ENCODE measurements at regions not wholly inside any gene's neighbourhood (a gene's known extent, or its start where the extent isn't known, plus 50 kb on each side); places are given as distances from the start of the nearest gene placed in this dataset.
"Not testable (repeated sequence)": the region's sequence is repeated elsewhere in the genome, so short reads cannot be mapped to it uniquely, and the experiment has no call there.

DNA sequence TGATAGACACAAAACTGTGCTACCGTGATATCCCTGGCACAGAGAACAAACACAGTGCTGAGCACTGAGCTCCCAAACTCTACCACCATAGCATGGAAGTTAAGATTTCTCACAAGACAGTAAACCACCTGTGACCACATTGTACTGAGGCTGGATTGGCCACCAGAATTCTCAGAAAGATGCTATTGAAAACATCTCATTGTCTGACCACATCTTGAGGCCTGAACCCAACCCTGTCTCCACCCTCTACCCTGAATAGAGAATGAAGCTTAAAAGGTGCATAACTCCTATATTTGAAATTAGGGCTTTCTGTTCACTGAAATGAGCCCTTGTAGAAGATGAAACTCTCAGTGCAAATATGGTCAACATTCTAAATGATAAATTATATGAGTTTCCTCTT lies 281.3 kb upstream of the NPAP1 start:
- TF ChIP-seq, protein P1, sequence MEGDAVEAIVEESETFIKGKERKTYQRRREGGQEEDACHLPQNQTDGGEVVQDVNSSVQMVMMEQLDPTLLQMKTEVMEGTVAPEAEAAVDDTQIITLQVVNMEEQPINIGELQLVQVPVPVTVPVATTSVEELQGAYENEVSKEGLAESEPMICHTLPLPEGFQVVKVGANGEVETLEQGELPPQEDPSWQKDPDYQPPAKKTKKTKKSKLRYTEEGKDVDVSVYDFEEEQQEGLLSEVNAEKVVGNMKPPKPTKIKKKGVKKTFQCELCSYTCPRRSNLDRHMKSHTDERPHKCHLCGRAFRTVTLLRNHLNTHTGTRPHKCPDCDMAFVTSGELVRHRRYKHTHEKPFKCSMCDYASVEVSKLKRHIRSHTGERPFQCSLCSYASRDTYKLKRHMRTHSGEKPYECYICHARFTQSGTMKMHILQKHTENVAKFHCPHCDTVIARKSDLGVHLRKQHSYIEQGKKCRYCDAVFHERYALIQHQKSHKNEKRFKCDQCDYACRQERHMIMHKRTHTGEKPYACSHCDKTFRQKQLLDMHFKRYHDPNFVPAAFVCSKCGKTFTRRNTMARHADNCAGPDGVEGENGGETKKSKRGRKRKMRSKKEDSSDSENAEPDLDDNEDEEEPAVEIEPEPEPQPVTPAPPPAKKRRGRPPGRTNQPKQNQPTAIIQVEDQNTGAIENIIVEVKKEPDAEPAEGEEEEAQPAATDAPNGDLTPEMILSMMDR (IDR thresholded peaks at IDR 0.05): no peak

GRCh38 chr15:24412649-24413048 lies 262.9 kb upstream of the NPAP1 start:
- H3K4me3 Mint-ChIP-seq; ATAC-seq (ENCODE audit: poor library complexity); H3K4me1 ChIP-seq (ENCODE audit: insufficient read depth, low read length); H3K27me3 ChIP-seq (ENCODE audit: control insufficient read depth in 1 of 2, insufficient read depth in 2 of 2, low read length in 2 of 2); POLR2A ChIA-PET; H3K4me3 ChIP-seq (ENCODE audit: low read length); H3K36me3 Mint-ChIP-seq (ENCODE audit: low read depth); CTCF ChIA-PET; DNase-seq; intact Hi-C loops (cut with DNase I, micrococcal nuclease); H3K27ac Mint-ChIP-seq; H3K36me3 ChIP-seq (ENCODE audit: insufficient read depth, low read length); H3K27ac ChIP-seq (ENCODE audit: low read depth in 1 of 2, low read length in 2 of 2); H3K4me1 Mint-ChIP-seq (ENCODE audit: low read depth); H3K9me3 ChIP-seq (ENCODE audit: control insufficient read depth in 1 of 2, insufficient read depth in 1 of 2, low read length in 2 of 2); H3K27me3 Mint-ChIP-seq: not testable (repeated sequence)
- peaks cover 12% of the 10 kb centered on the region for H3K9me3 Mint-ChIP-seq

More for the DNA sequence above, 281.3 kb upstream of the NPAP1 start:
- Histone ChIP-seq H3K9me3 (ENCODE audit: control insufficient read depth in 1 of 2, insufficient read depth in 1 of 2, low read length in 2 of 2) (no peaks in the 10 kb centered on the region), H3K27me3 (ENCODE audit: control insufficient read depth in 1 of 2, insufficient read depth in 2 of 2, low read length in 2 of 2) (no peaks in the 10 kb centered on the region), H3K36me3 (ENCODE audit: insufficient read depth, low read length) (no peaks in the 10 kb centered on the region), H3K4me3 (ENCODE audit: low read length) (no peak overlapping the region), H3K4me1 (ENCODE audit: insufficient read depth, low read length) (no peaks in the 10 kb centered on the region), H3K27ac (ENCODE audit: low read depth in 1 of 2, low read length in 2 of 2) (no peak overlapping the region)
- Mint-ChIP-seq H3K27me3 (no peaks in the 10 kb centered on the region), H3K4me3 (no peak overlapping the region), H3K4me1 (ENCODE audit: low read depth) (no peaks in the 10 kb centered on the region), H3K9me3 (peaks cover 7% of the 10 kb centered on the region), H3K27ac (no peak overlapping the region), H3K36me3 (ENCODE audit: low read depth) (no peaks in the 10 kb centered on the region)
- ATAC-seq (ENCODE audit: poor library complexity): no peak
- POLR2A ChIA-PET: no interaction called here
- CTCF ChIA-PET: no interaction called here
- DNase-seq: no peak
- intact Hi-C loops (cut with DNase I, micrococcal nuclease): loop anchor here in 1 of 2 experiments (5.0 kb wide), 1 partner anchor 217 kb away; no protein-coding TSS in a partner anchor

GRCh38 chr15:24426286-24427054 lies 249.1 kb upstream of the NPAP1 start:
- DNase-seq; H3K27ac Mint-ChIP-seq; POLR2A ChIA-PET; H3K4me1 ChIP-seq (ENCODE audit: insufficient read depth, low read length); ATAC-seq (ENCODE audit: poor library complexity); H3K27ac ChIP-seq (ENCODE audit: low read depth in 1 of 2, low read length in 2 of 2); intact Hi-C loops (cut with DNase I, micrococcal nuclease); H3K36me3 ChIP-seq (ENCODE audit: insufficient read depth, low read length); H3K4me1 Mint-ChIP-seq (ENCODE audit: low read depth); H3K4me3 ChIP-seq (ENCODE audit: low read length); CTCF ChIA-PET; H3K36me3 Mint-ChIP-seq (ENCODE audit: low read depth); H3K9me3 ChIP-seq (ENCODE audit: control insufficient read depth in 1 of 2, insufficient read depth in 1 of 2, low read length in 2 of 2); H3K4me3 Mint-ChIP-seq; H3K27me3 Mint-ChIP-seq; H3K9me3 Mint-ChIP-seq; H3K27me3 ChIP-seq (ENCODE audit: control insufficient read depth in 1 of 2, insufficient read depth in 2 of 2, low read length in 2 of 2): not testable (repeated sequence)

GRCh38 chr15:24427055-24427400 lies 248.5 kb upstream of the NPAP1 start:
- ATAC-seq (ENCODE audit: poor library complexity); H3K36me3 ChIP-seq (ENCODE audit: insufficient read depth, low read length); H3K4me1 Mint-ChIP-seq (ENCODE audit: low read depth); H3K9me3 Mint-ChIP-seq; CTCF ChIA-PET; H3K27me3 Mint-ChIP-seq; H3K27ac ChIP-seq (ENCODE audit: low read depth in 1 of 2, low read length in 2 of 2); H3K9me3 ChIP-seq (ENCODE audit: control insufficient read depth in 1 of 2, insufficient read depth in 1 of 2, low read length in 2 of 2); H3K36me3 Mint-ChIP-seq (ENCODE audit: low read depth); H3K27ac Mint-ChIP-seq; H3K4me3 ChIP-seq (ENCODE audit: low read length); POLR2A ChIA-PET; intact Hi-C loops (cut with DNase I, micrococcal nuclease); H3K4me1 ChIP-seq (ENCODE audit: insufficient read depth, low read length); DNase-seq; H3K4me3 Mint-ChIP-seq; H3K27me3 ChIP-seq (ENCODE audit: control insufficient read depth in 1 of 2, insufficient read depth in 2 of 2, low read length in 2 of 2): not testable (repeated sequence)

DNA sequence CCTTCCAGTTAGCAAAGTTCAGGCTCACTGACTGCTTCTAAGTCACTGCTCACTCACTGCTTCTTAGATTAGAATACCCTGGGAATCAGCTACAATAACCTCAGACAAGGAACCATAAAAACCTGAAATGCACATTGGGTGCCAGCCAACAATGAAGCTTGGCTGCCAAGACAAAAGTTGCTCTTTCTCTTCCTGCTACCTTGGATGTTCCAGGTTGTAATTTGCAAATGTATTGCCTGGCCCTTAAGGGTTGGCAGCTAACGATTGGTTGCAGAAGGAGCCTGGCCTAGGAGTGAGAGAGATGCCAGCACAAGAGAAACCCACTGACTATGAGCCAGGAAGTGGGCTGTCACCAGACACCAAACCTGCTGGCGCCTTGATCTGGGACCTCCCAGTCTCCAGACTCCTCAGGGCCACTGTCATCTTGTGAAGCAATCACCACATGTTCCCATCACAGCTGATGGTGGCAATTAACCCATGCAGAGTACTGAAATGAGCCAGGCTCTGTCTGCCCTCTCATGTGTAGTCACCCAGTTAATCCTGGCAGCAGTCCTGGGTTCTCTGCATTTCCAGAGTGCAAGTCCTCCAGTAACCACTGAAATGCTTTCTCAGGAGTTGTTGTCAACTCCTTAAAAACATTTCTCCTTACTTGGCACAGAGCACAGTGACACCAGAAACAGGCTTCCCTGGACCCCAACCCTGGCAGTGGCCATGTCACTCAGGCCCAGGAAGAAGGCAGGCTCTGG lies 240.3 kb upstream of the NPAP1 start:
- H3K9me3 Mint-ChIP-seq; CTCF ChIA-PET; ATAC-seq (ENCODE audit: poor library complexity); H3K4me3 ChIP-seq (ENCODE audit: low read length); intact Hi-C loops (cut with DNase I, micrococcal nuclease); H3K4me1 Mint-ChIP-seq (ENCODE audit: low read depth); H3K36me3 ChIP-seq (ENCODE audit: insufficient read depth, low read length); DNase-seq; POLR2A ChIA-PET; H3K27ac Mint-ChIP-seq; H3K27me3 Mint-ChIP-seq; H3K36me3 Mint-ChIP-seq (ENCODE audit: low read depth); H3K4me3 Mint-ChIP-seq; H3K27me3 ChIP-seq (ENCODE audit: control insufficient read depth in 1 of 2, insufficient read depth in 2 of 2, low read length in 2 of 2); H3K27ac ChIP-seq (ENCODE audit: low read depth in 1 of 2, low read length in 2 of 2); H3K4me1 ChIP-seq (ENCODE audit: insufficient read depth, low read length): not testable (repeated sequence)
- peaks cover 0 to 10% of the 10 kb centered on the region in 2 experiments for H3K9me3 ChIP-seq (ENCODE audit: control insufficient read depth in 1 of 2, insufficient read depth in 1 of 2, low read length in 2 of 2)

- H3K4me1 Mint-ChIP-seq (ENCODE audit: low read depth); H3K9me3 Mint-ChIP-seq; H3K4me3 ChIP-seq (ENCODE audit: low read length); intact Hi-C loops (cut with DNase I, micrococcal nuclease); H3K27me3 ChIP-seq (ENCODE audit: control insufficient read depth in 1 of 2, insufficient read depth in 2 of 2, low read length in 2 of 2); ATAC-seq (ENCODE audit: poor library complexity); H3K4me3 Mint-ChIP-seq; H3K36me3 Mint-ChIP-seq (ENCODE audit: low read depth); H3K9me3 ChIP-seq (ENCODE audit: control insufficient read depth in 1 of 2, insufficient read depth in 1 of 2, low read length in 2 of 2); H3K27ac Mint-ChIP-seq; H3K27me3 Mint-ChIP-seq; CTCF ChIA-PET; H3K27ac ChIP-seq (ENCODE audit: low read depth in 1 of 2, low read length in 2 of 2); DNase-seq; H3K4me1 ChIP-seq (ENCODE audit: insufficient read depth, low read length); POLR2A ChIA-PET; H3K36me3 ChIP-seq (ENCODE audit: insufficient read depth, low read length): not testable (repeated sequence)
Observed at GRCh38 chr15:24437270-24437669, 238.3 kb upstream of the NPAP1 start.
